GM23338 (cell line): ENCODE measurements at regions not wholly inside any gene's neighbourhood (a gene's known extent, or its start where the extent isn't known, plus 50 kb on each side); places are given as distances from the start of the nearest gene placed in this dataset.

Source experiments
- ATAC-seq: fragments of 200-7000 bp; cut with Tn5 transposase; 3 replicates; pipeline ENCODE4 v1.9.1; 2020
- DNase-seq: peaks from one replicate; pipeline ENCODE4 v3.0.0-alpha.2; 2015; ENCODE audit warnings: low spot score
- H2AFZ ChIP-seq: fragments of 200-600 bp; sonication (generic); 2 replicates; pipeline ENCODE4 v1.8.0; 2016; ENCODE audit warnings: antibody characterized with exemption, mild to moderate bottlenecking, moderate library complexity
- H3F3A ChIP-seq: fragments of 200-600 bp; sonication (generic); replicated peaks from 2 replicates; pipeline ENCODE4 v1.8.0; 2017; ENCODE audit warnings: antibody characterized with exemption, mixed run types, low read depth
- H3K27ac ChIP-seq: fragments of 200-600 bp; sonication (generic); 2 replicates; pipeline ENCODE4 v1.6.1; 2016; ENCODE audit warnings: low read depth
- H3K27me3 ChIP-seq: fragments of 200-600 bp; sonication (generic); 2 replicates; pipeline ENCODE4 v1.8.0; 2016; ENCODE audit warnings: mild to moderate bottlenecking, mixed run types, moderate library complexity; ENCODE audit not compliant: insufficient read depth
- H3K36me3 ChIP-seq: fragments of 200-600 bp; sonication (generic); 2 replicates; pipeline ENCODE4 v1.8.0; 2016; ENCODE audit warnings: mild to moderate bottlenecking; ENCODE audit not compliant: insufficient read depth
- H3K4me1 ChIP-seq: fragments of 200-600 bp; sonication (generic); 2 replicates; pipeline ENCODE4 v1.8.0; 2016; ENCODE audit warnings: mild to moderate bottlenecking, moderate library complexity; ENCODE audit not compliant: insufficient read depth
- H3K4me2 ChIP-seq: fragments of 200-600 bp; sonication (generic); 2 replicates; pipeline ENCODE4 v1.7.1; 2017; ENCODE audit warnings: mixed run types
- H3K4me3 ChIP-seq: fragments of 200-600 bp; sonication (generic); 2 replicates; pipeline ENCODE4 v1.6.1; 2016; ENCODE audit warnings: mixed run types
- H3K79me2 ChIP-seq: fragments of 200-600 bp; sonication (generic); replicated peaks from 2 replicates; pipeline ENCODE4 v1.8.0; 2017; ENCODE audit warnings: mild to moderate bottlenecking; ENCODE audit not compliant: insufficient read depth
- H3K9me2 ChIP-seq: fragments of 200-600 bp; sonication (generic); 2 replicates; pipeline ENCODE4 v1.8.0; 2017; ENCODE audit not compliant: insufficient read depth
- H4K20me1 ChIP-seq: fragments of 200-600 bp; sonication (generic); replicated peaks from 2 replicates; pipeline ENCODE4 v1.8.0; 2017; ENCODE audit warnings: mild to moderate bottlenecking; ENCODE audit not compliant: insufficient read depth
- H3K27ac Mint-ChIP-seq: 2 replicates; pipeline ENCODE4 v1.8.0; 2020; ENCODE audit warnings: inconsistent platforms, mild to moderate bottlenecking, moderate library complexity, mixed read lengths
- H3K27me3 Mint-ChIP-seq: 3 replicates; pipeline ENCODE4 v1.8.0; 2022; ENCODE audit warnings: low read depth, mild to moderate bottlenecking, moderate library complexity, mixed read lengths, inconsistent platforms; ENCODE audit not compliant: insufficient read depth, poor library complexity
- H3K36me3 Mint-ChIP-seq: 3 replicates; pipeline ENCODE4 v1.8.0; 2021; ENCODE audit warnings: low read depth, mild to moderate bottlenecking, inconsistent platforms, moderate library complexity, mixed read lengths
- H3K4me1 Mint-ChIP-seq: 3 replicates; pipeline ENCODE4 v1.8.0; 2020; ENCODE audit warnings: mild to moderate bottlenecking, inconsistent platforms, mixed read lengths
- H3K4me3 Mint-ChIP-seq: 3 replicates; pipeline ENCODE4 v1.8.0; 2021; ENCODE audit warnings: moderate library complexity, mild to moderate bottlenecking, inconsistent platforms, mixed read lengths
- H3K9me3 Mint-ChIP-seq: 3 replicates; pipeline ENCODE4 v1.8.0; 2020; ENCODE audit warnings: moderate library complexity, mild to moderate bottlenecking, inconsistent platforms, mixed read lengths
- CREB1 ChIP-seq: fragments of 250-450 bp; sonication (Bioruptor Pico); IDR thresholded peaks from 2 replicates; pipeline ENCODE4 v1.5.0; 2020; ENCODE audit warnings: low read depth, mild to moderate bottlenecking, moderate library complexity
- JUNB ChIP-seq: IDR thresholded peaks from one replicate; pipeline ENCODE4 v1.6.1; 2016; ENCODE audit warnings: antibody characterized with exemption; ENCODE audit not compliant: unreplicated experiment
- NANOG ChIP-seq: IDR thresholded peaks from 2 replicates; pipeline ENCODE4 v1.6.1; 2016; ENCODE audit warnings: antibody characterized with exemption, borderline replicate concordance
- POLR2AphosphoS5 ChIP-seq: IDR thresholded peaks from 2 replicates; pipeline ENCODE4 v1.6.1; 2016; ENCODE audit warnings: antibody characterized with exemption, low read depth
- STAT1 ChIP-seq: IDR thresholded peaks from one replicate; pipeline ENCODE4 v1.6.1; 2016; ENCODE audit warnings: antibody characterized with exemption; ENCODE audit not compliant: unreplicated experiment
- ZNF331 ChIP-seq: fragments of 250-450 bp; sonication (Bioruptor Pico); IDR thresholded peaks from 2 replicates; pipeline ENCODE4 v1.5.0; 2020; ENCODE audit warnings: low read depth, mild to moderate bottlenecking, moderate library complexity
- TF ChIP-seq, protein P1 (sequence below): fragments of 250-450 bp; sonication (Bioruptor Pico); IDR thresholded peaks from 2 replicates; pipeline ENCODE4 v1.5.0; 2020; ENCODE audit warnings: mild to moderate bottlenecking, moderate library complexity
- TF ChIP-seq, protein P2 (sequence below): IDR thresholded peaks from 2 replicates; pipeline ENCODE4 v1.6.1; 2016; ENCODE audit warnings: antibody characterized with exemption
- TF ChIP-seq, protein P3 (sequence below), 2 experiments: fragments of 200-600 bp in 1 of 2; sonication (generic) in 1 of 2; conservative IDR thresholded peaks; 2 replicates each; pipeline versions ENCODE4 v1.5.1 to v1.6.1; 2016 to 2017; ENCODE audit warnings: antibody characterized with exemption in 2 of 2, low read depth in 2 of 2, mild to moderate bottlenecking in 2 of 2, moderate library complexity in 1 of 2
- TF ChIP-seq, protein P4 (sequence below): IDR thresholded peaks from one replicate; pipeline ENCODE4 v1.6.1; 2018; ENCODE audit warnings: antibody characterized with exemption; ENCODE audit not compliant: unreplicated experiment

DNA sequence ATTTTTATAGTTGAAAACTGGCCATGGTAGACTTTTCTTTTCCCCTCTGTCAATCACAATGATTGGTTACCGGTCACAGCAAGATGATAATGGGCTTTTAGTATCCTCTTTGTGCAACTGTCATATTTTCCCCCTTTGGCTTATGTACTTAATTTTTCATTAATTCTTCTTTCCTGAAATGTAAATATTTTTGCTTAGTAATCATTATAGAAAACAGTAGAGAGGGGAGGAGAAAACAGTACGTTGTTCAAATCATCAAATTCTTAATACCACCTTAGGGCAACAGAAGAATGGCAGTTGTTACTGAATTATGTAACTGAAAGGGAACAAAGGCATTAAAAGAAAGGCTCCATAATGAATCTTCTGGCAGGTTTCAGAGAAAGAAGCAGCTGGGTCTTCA lies 699.0 kb downstream of the METTL4 start (continued):
- TF ChIP-seq, protein P1, sequence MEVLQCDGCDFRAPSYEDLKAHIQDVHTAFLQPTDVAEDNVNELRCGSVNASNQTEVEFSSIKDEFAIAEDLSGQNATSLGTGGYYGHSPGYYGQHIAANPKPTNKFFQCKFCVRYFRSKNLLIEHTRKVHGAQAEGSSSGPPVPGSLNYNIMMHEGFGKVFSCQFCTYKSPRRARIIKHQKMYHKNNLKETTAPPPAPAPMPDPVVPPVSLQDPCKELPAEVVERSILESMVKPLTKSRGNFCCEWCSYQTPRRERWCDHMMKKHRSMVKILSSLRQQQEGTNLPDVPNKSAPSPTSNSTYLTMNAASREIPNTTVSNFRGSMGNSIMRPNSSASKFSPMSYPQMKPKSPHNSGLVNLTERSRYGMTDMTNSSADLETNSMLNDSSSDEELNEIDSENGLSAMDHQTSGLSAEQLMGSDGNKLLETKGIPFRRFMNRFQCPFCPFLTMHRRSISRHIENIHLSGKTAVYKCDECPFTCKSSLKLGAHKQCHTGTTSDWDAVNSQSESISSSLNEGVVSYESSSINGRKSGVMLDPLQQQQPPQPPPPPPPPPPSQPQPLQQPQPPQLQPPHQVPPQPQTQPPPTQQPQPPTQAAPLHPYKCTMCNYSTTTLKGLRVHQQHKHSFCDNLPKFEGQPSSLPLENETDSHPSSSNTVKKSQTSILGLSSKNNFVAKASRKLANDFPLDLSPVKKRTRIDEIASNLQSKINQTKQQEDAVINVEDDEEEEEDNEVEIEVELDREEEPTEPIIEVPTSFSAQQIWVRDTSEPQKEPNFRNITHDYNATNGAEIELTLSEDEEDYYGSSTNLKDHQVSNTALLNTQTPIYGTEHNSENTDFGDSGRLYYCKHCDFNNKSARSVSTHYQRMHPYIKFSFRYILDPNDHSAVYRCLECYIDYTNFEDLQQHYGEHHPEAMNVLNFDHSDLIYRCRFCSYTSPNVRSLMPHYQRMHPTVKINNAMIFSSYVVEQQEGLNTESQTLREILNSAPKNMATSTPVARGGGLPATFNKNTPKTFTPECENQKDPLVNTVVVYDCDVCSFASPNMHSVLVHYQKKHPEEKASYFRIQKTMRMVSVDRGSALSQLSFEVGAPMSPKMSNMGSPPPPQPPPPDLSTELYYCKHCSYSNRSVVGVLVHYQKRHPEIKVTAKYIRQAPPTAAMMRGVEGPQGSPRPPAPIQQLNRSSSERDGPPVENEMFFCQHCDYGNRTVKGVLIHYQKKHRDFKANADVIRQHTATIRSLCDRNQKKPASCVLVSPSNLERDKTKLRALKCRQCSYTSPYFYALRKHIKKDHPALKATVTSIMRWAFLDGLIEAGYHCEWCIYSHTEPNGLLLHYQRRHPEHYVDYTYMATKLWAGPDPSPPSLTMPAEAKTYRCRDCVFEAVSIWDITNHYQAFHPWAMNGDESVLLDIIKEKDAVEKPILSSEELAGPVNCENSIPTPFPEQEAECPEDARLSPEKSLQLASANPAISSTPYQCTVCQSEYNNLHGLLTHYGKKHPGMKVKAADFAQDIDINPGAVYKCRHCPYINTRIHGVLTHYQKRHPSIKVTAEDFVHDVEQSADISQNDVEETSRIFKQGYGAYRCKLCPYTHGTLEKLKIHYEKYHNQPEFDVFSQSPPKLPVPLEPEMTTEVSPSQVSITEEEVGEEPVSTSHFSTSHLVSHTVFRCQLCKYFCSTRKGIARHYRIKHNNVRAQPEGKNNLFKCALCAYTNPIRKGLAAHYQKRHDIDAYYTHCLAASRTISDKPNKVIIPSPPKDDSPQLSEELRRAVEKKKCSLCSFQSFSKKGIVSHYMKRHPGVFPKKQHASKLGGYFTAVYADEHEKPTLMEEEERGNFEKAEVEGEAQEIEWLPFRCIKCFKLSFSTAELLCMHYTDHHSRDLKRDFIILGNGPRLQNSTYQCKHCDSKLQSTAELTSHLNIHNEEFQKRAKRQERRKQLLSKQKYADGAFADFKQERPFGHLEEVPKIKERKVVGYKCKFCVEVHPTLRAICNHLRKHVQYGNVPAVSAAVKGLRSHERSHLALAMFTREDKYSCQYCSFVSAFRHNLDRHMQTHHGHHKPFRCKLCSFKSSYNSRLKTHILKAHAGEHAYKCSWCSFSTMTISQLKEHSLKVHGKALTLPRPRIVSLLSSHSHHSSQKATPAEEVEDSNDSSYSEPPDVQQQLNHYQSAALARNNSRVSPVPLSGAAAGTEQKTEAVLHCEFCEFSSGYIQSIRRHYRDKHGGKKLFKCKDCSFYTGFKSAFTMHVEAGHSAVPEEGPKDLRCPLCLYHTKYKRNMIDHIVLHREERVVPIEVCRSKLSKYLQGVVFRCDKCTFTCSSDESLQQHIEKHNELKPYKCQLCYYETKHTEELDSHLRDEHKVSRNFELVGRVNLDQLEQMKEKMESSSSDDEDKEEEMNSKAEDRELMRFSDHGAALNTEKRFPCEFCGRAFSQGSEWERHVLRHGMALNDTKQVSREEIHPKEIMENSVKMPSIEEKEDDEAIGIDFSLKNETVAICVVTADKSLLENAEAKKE (CRISPR knock-in tag) = no peak
- no peak for TF ChIP-seq POLR2AphosphoS5
- TF ChIP-seq, protein P2, sequence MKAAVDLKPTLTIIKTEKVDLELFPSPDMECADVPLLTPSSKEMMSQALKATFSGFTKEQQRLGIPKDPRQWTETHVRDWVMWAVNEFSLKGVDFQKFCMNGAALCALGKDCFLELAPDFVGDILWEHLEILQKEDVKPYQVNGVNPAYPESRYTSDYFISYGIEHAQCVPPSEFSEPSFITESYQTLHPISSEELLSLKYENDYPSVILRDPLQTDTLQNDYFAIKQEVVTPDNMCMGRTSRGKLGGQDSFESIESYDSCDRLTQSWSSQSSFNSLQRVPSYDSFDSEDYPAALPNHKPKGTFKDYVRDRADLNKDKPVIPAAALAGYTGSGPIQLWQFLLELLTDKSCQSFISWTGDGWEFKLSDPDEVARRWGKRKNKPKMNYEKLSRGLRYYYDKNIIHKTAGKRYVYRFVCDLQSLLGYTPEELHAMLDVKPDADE = no peak

DNA sequence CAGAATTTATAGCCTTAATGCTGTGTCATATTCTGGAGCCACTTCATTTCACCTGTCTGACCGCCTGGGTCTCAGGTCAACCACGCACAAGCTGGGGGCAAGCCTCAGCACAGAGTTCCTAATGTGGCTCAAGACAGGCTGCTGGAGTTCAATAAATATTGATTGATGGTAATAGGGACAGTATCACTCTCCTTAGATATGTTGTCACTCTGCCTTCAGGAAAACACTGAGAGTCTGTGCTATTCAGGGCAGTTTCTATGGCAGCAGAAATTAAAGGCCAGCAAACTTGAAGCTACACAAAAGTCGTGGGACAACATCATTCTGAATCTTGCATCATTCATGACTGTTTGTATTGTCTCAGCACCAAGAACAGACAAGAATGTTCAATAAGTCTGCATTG lies 696.1 kb downstream of the METTL4 start:
- no peak overlapping the region for H3K27ac Mint-ChIP-seq
- Histone ChIP-seq H2AFZ (peak overlapping the region; percentile 75), H3K27ac (no peak overlapping the region)
- TF ChIP-seq JUNB = no peak
- TF ChIP-seq, protein P3, sequence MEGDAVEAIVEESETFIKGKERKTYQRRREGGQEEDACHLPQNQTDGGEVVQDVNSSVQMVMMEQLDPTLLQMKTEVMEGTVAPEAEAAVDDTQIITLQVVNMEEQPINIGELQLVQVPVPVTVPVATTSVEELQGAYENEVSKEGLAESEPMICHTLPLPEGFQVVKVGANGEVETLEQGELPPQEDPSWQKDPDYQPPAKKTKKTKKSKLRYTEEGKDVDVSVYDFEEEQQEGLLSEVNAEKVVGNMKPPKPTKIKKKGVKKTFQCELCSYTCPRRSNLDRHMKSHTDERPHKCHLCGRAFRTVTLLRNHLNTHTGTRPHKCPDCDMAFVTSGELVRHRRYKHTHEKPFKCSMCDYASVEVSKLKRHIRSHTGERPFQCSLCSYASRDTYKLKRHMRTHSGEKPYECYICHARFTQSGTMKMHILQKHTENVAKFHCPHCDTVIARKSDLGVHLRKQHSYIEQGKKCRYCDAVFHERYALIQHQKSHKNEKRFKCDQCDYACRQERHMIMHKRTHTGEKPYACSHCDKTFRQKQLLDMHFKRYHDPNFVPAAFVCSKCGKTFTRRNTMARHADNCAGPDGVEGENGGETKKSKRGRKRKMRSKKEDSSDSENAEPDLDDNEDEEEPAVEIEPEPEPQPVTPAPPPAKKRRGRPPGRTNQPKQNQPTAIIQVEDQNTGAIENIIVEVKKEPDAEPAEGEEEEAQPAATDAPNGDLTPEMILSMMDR (conservative IDR thresholded peaks at IDR 0.05; ENCODE audit: low read depth in 2 of 2) = no peak
- TF ChIP-seq POLR2AphosphoS5 = no peak
- no peak for TF ChIP-seq NANOG
- no peak for TF ChIP-seq ZNF331 (CRISPR knock-in tag)
- no peak for TF ChIP-seq STAT1
- no peak for TF ChIP-seq CREB1 (CRISPR knock-in tag)
- TF ChIP-seq, protein P4, sequence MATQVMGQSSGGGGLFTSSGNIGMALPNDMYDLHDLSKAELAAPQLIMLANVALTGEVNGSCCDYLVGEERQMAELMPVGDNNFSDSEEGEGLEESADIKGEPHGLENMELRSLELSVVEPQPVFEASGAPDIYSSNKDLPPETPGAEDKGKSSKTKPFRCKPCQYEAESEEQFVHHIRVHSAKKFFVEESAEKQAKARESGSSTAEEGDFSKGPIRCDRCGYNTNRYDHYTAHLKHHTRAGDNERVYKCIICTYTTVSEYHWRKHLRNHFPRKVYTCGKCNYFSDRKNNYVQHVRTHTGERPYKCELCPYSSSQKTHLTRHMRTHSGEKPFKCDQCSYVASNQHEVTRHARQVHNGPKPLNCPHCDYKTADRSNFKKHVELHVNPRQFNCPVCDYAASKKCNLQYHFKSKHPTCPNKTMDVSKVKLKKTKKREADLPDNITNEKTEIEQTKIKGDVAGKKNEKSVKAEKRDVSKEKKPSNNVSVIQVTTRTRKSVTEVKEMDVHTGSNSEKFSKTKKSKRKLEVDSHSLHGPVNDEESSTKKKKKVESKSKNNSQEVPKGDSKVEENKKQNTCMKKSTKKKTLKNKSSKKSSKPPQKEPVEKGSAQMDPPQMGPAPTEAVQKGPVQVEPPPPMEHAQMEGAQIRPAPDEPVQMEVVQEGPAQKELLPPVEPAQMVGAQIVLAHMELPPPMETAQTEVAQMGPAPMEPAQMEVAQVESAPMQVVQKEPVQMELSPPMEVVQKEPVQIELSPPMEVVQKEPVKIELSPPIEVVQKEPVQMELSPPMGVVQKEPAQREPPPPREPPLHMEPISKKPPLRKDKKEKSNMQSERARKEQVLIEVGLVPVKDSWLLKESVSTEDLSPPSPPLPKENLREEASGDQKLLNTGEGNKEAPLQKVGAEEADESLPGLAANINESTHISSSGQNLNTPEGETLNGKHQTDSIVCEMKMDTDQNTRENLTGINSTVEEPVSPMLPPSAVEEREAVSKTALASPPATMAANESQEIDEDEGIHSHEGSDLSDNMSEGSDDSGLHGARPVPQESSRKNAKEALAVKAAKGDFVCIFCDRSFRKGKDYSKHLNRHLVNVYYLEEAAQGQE = no peak

More for the DNA sequence above, 696.1 kb downstream of the METTL4 start:
- H3K4me2 ChIP-seq = no peak overlapping the region
- H3K27me3 Mint-ChIP-seq = peaks cover 2% of the 10 kb centered on the region
- no peaks in the 10 kb centered on the region for H3K9me3 Mint-ChIP-seq
- ATAC-seq (no peak), DNase-seq (no peak)
- H3K9me2 ChIP-seq = no peaks in the 10 kb centered on the region
- no peaks in the 10 kb centered on the region for H3K79me2 ChIP-seq
- H3K36me3 ChIP-seq = no peaks in the 10 kb centered on the region
- peaks cover 10% of the 10 kb centered on the region; the same call in 1 of the 2 replicates for H3K4me1 ChIP-seq
- H3K36me3 Mint-ChIP-seq = no peaks in the 10 kb centered on the region
- H3K4me3 ChIP-seq = no peak overlapping the region
- H3K4me3 Mint-ChIP-seq = no peak overlapping the region
- no peaks in the 10 kb centered on the region for H3F3A ChIP-seq
- no peaks in the 10 kb centered on the region for H4K20me1 ChIP-seq
- no peaks in the 10 kb centered on the region for H3K27me3 ChIP-seq
- H3K4me1 Mint-ChIP-seq = peaks cover 13% of the 10 kb centered on the region; the same call in 2 of the 3 replicates
